Liver (tissue), 8 donors: ENCODE measurements at regions not wholly inside any gene's neighbourhood (a gene's known extent, or its start where the extent isn't known, plus 50 kb on each side); places are given as distances from the start of the nearest gene placed in this dataset.

Experiments used
- DNase-seq: peaks from one replicate; pipeline ENCODE4 v3.0.0-alpha.2; 2017; ENCODE audit warnings: low spot score
- H3K27ac ChIP-seq, 2 donors: one replicate each; pipeline ENCODE4 v1.7.0; 2013; ENCODE audit warnings: inconsistent platforms in 2 of 2, low read length in 2 of 2, control low read depth in 1 of 2, low read depth in 1 of 2, mild to moderate bottlenecking in 1 of 2
- H3K27me3 ChIP-seq, 4 donors: one replicate each; pipeline versions ENCODE4 v1.6.1 to v1.7.0; 2013; ENCODE audit warnings: low read length in 3 of 4, inconsistent platforms in 1 of 4, mild to moderate bottlenecking in 1 of 4, moderate library complexity in 1 of 4; ENCODE audit not compliant: control insufficient read depth in 4 of 4, insufficient read depth in 4 of 4
- H3K36me3 ChIP-seq, 4 donors: one replicate each; pipeline versions ENCODE4 v1.6.1 to v1.7.0; 2013; ENCODE audit warnings: low read length in 3 of 4, mild to moderate bottlenecking in 3 of 4, low read depth in 1 of 4, moderate library complexity in 1 of 4; ENCODE audit not compliant: control insufficient read depth in 4 of 4, insufficient read depth in 3 of 4
- H3K4me1 ChIP-seq, 4 donors: one replicate each; pipeline versions ENCODE4 v1.6.1 to v1.7.0; 2013; ENCODE audit warnings: low read length in 3 of 4, mild to moderate bottlenecking in 3 of 4, moderate library complexity in 1 of 4; ENCODE audit not compliant: control insufficient read depth in 4 of 4, insufficient read depth in 4 of 4
- H3K4me3 ChIP-seq, 3 donors: one replicate each; pipeline versions ENCODE4 v1.6.1 to v1.7.0; 2013; ENCODE audit warnings: low read length in 3 of 3, control low read depth in 1 of 3, low read depth in 1 of 3, mild to moderate bottlenecking in 1 of 3
- H3K9ac ChIP-seq, 2 donors: one replicate each; pipeline ENCODE4 v1.7.0; 2013; ENCODE audit warnings: low read length in 2 of 2, mild to moderate bottlenecking in 2 of 2, moderate library complexity in 2 of 2, control low read depth in 1 of 2, low read depth in 1 of 2
- H3K9me3 ChIP-seq, 4 donors: one replicate each; pipeline versions ENCODE4 v1.6.1 to v1.7.0; 2013; ENCODE audit warnings: low read length in 3 of 4; ENCODE audit not compliant: control insufficient read depth in 4 of 4
- ATF3 ChIP-seq: IDR thresholded peaks from 2 replicates; pipeline ENCODE4 v1.6.1; 2016; ENCODE audit warnings: antibody characterized with exemption
- CTCF ChIP-seq: fragments of 150-350 bp; IDR thresholded peaks from 2 replicates; pipeline ENCODE4 v1.5.1; 2017; ENCODE audit warnings: improper control_type of control experiment, low read depth, low read length; ENCODE audit not compliant: missing input control
- EGR1 ChIP-seq, 2 donors: IDR thresholded peaks; 2 replicates each; pipeline ENCODE4 v1.6.1; 2016 to 2018; ENCODE audit warnings: antibody characterized with exemption in 2 of 2, low read depth in 2 of 2
- FOXA1 ChIP-seq: IDR thresholded peaks from 2 replicates; pipeline ENCODE4 v1.6.1; 2016; ENCODE audit warnings: antibody characterized with exemption
- FOXA2 ChIP-seq: IDR thresholded peaks from 2 replicates; pipeline ENCODE4 v1.6.1; 2016; ENCODE audit warnings: antibody characterized with exemption
- GABPA ChIP-seq, 2 donors: IDR thresholded peaks in 1 of 2; conservative IDR thresholded peaks in 1 of 2; 2 replicates each; pipeline ENCODE4 v1.6.1; 2016; ENCODE audit warnings: antibody characterized with exemption in 2 of 2, mild to moderate bottlenecking in 1 of 2, moderate library complexity in 1 of 2
- HNF4A ChIP-seq, 2 donors: conservative IDR thresholded peaks; 2 replicates each; pipeline ENCODE4 v1.6.1; 2016; ENCODE audit warnings: antibody characterized with exemption in 2 of 2, mild to moderate bottlenecking in 2 of 2
- HNF4G ChIP-seq: IDR thresholded peaks from 2 replicates; pipeline ENCODE4 v1.6.1; 2016; ENCODE audit warnings: antibody characterized with exemption
- JUND ChIP-seq, 2 donors: IDR thresholded peaks; 2 replicates each; pipeline ENCODE4 v1.6.1; 2016; ENCODE audit warnings: antibody characterized with exemption in 2 of 2
- MAX ChIP-seq: IDR thresholded peaks from 2 replicates; pipeline ENCODE4 v1.6.1; 2016; ENCODE audit warnings: antibody characterized with exemption
- NR2F2 ChIP-seq: IDR thresholded peaks from 2 replicates; pipeline ENCODE4 v1.6.1; 2016; ENCODE audit warnings: antibody characterized with exemption
- RAD21 ChIP-seq, 2 donors: IDR thresholded peaks; 2 replicates each; pipeline ENCODE4 v1.6.1; 2016; ENCODE audit warnings: antibody characterized with exemption in 2 of 2, mild to moderate bottlenecking in 2 of 2
- REST ChIP-seq: IDR thresholded peaks from 2 replicates; pipeline ENCODE4 v1.6.1; 2016; ENCODE audit warnings: antibody characterized with exemption, mild to moderate bottlenecking
- RXRA ChIP-seq, 2 donors: IDR thresholded peaks; 2 replicates each; pipeline ENCODE4 v1.6.1; 2017 to 2018; ENCODE audit warnings: antibody characterized with exemption in 2 of 2, mild to moderate bottlenecking in 1 of 2
- SP1 ChIP-seq: IDR thresholded peaks from 2 replicates; pipeline ENCODE4 v1.6.1; 2018; ENCODE audit warnings: antibody characterized with exemption, mild to moderate bottlenecking
- TAF1 ChIP-seq: conservative IDR thresholded peaks from 2 replicates; pipeline ENCODE4 v1.6.1; 2016; ENCODE audit warnings: antibody characterized with exemption, mild to moderate bottlenecking
- YY1 ChIP-seq: IDR thresholded peaks from 2 replicates; pipeline ENCODE4 v1.6.1; 2016; ENCODE audit warnings: antibody characterized with exemption, mild to moderate bottlenecking
- ZBTB33 ChIP-seq: IDR thresholded peaks from 2 replicates; pipeline ENCODE4 v1.6.1; 2016; ENCODE audit warnings: antibody characterized with exemption
- WGBS: extraction: QIAGEN DNeasy Blood & Tissue Kit; methylation state at CpG from one replicate; pipeline ENCODE4 v1.1.7; 2013; 5-methylcytosine and 5-hydroxymethylcytosine counted together
- donor health status: healthy.
- donor health status: healthy.
- donor health status: healthy.
- donor health status: healthy.
- donor health status: healthy.

GRCh38 chr6:50463931-50464330 is 249.4 kb upstream of the TFAP2D start:
- Histone ChIP-seq H3K4me3 (no peak overlapping the region), H3K9ac (no peak overlapping the region), H3K9me3 (no peaks in the 10 kb centered on the region), H3K4me1 (no peaks in the 10 kb centered on the region), H3K36me3 (no peaks in the 10 kb centered on the region), H3K27ac (no peak overlapping the region), H3K27me3 (no peaks in the 10 kb centered on the region)
- 79% methylated on average over 4 of the region's 4 CpGs for WGBS
- TF ChIP-seq TAF1: no peak
- TF ChIP-seq MAX: no peak
- no peak for TF ChIP-seq JUND (IDR thresholded peaks at IDR 0.05)
- TF ChIP-seq SP1: no peak
- TF ChIP-seq FOXA1: no peak
- TF ChIP-seq YY1: no peak
- TF ChIP-seq HNF4A (conservative IDR thresholded peaks at IDR 0.05): no peak
- TF ChIP-seq ATF3: no peak
- TF ChIP-seq HNF4G: no peak
- no peak for TF ChIP-seq NR2F2
- no peak for TF ChIP-seq RXRA (IDR thresholded peaks at IDR 0.05)
- TF ChIP-seq RAD21 (IDR thresholded peaks at IDR 0.05): no peak
- TF ChIP-seq GABPA (IDR thresholded peaks at IDR 0.05 in 1 of 2, conservative IDR thresholded peaks at IDR 0.05 in 1 of 2): no peak
- no peak for TF ChIP-seq EGR1 (IDR thresholded peaks at IDR 0.05; ENCODE audit: low read depth in 2 of 2)
- DNase-seq: no peak

GRCh38 chr6:50467931-50468330 is 245.4 kb upstream of the TFAP2D start:
- H3K36me3 ChIP-seq: no peaks in the 10 kb centered on the region
- DNase-seq: no peak
- no peak overlapping the region for H3K27ac ChIP-seq
- no peaks in the 10 kb centered on the region for H3K9me3 ChIP-seq
- H3K27me3 ChIP-seq: no peaks in the 10 kb centered on the region
- no peaks in the 10 kb centered on the region for H3K4me1 ChIP-seq
- TF ChIP-seq RAD21 (IDR thresholded peaks at IDR 0.05): no peak
- no peak for TF ChIP-seq HNF4A (conservative IDR thresholded peaks at IDR 0.05)
- no peak for TF ChIP-seq YY1
- TF ChIP-seq MAX: no peak
- TF ChIP-seq FOXA2: no peak
- TF ChIP-seq FOXA1: no peak
- no peak for TF ChIP-seq GABPA (IDR thresholded peaks at IDR 0.05 in 1 of 2, conservative IDR thresholded peaks at IDR 0.05 in 1 of 2)
- TF ChIP-seq NR2F2: no peak
- H3K9ac ChIP-seq: no peak overlapping the region
- H3K4me3 ChIP-seq: no peak overlapping the region
- WGBS: 72% methylated on average over 4 of the region's 4 CpGs

GRCh38 chr6:50471041-50471440 is 242.3 kb upstream of the TFAP2D start:
- Histone ChIP-seq H3K9me3 (no peaks in the 10 kb centered on the region), H3K9ac (no peak overlapping the region), H3K27me3 (no peaks in the 10 kb centered on the region), H3K36me3 (no peaks in the 10 kb centered on the region), H3K27ac (no peak overlapping the region), H3K4me3 (no peak overlapping the region), H3K4me1 (no peaks in the 10 kb centered on the region)
- TF ChIP-seq JUND (IDR thresholded peaks at IDR 0.05): no peak
- no peak for TF ChIP-seq MAX
- TF ChIP-seq FOXA2: no peak
- no peak for TF ChIP-seq YY1
- no peak for TF ChIP-seq HNF4A (conservative IDR thresholded peaks at IDR 0.05)
- TF ChIP-seq ZBTB33: no peak
- TF ChIP-seq CTCF: no peak
- TF ChIP-seq EGR1 (IDR thresholded peaks at IDR 0.05; ENCODE audit: low read depth in 2 of 2): no peak
- TF ChIP-seq HNF4G: no peak
- no peak for TF ChIP-seq FOXA1
- TF ChIP-seq RXRA (IDR thresholded peaks at IDR 0.05): no peak
- TF ChIP-seq ATF3: no peak
- TF ChIP-seq SP1: no peak
- TF ChIP-seq GABPA (IDR thresholded peaks at IDR 0.05 in 1 of 2, conservative IDR thresholded peaks at IDR 0.05 in 1 of 2): no peak
- TF ChIP-seq RAD21 (IDR thresholded peaks at IDR 0.05): no peak
- TF ChIP-seq TAF1: no peak
- TF ChIP-seq REST: no peak
- TF ChIP-seq NR2F2: no peak
- 80% methylated on average over 8 of the region's 8 CpGs for WGBS
- no peak for DNase-seq
